G401 (cell line): ENCODE measurements at regions not wholly inside any gene's neighbourhood (a gene's known extent, or its start where the extent isn't known, plus 50 kb on each side); places are given as distances from the start of the nearest gene placed in this dataset.

Source experiments
- DNase-seq: peaks from one replicate; pipeline ENCODE4 v3.0.0-alpha.2; 2015; ENCODE audit warnings: low spot score
- in situ Hi-C: cut with HindIII; loops from 2 replicates; pipeline ENCODE4 v1.10.0; 2016; ENCODE audit warnings: low sequenced_read_pairs, mixed read lengths

DNA sequence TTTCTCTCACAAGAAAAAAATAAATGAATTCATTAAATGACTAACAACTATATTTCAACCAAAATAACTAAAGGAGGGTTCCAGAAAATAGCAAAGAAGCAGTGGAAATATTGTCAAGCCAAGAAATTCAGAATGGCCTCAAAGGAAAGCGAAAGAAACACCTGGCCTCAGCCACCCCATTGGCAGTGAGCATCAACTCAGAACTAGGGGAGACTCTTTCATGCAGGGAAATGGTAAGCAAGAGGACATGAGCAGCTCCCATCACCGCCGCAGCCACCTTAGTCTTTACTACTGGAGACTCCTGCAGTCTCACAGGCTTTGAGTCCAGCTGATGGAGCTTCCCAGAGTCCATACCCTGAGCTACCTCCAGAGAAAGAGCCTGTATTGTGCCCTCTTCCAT is 343.9 kb upstream of the GRAMD2B start:
- in situ Hi-C loops, result no loop called here
- DNase-seq, result no peak

DNA sequence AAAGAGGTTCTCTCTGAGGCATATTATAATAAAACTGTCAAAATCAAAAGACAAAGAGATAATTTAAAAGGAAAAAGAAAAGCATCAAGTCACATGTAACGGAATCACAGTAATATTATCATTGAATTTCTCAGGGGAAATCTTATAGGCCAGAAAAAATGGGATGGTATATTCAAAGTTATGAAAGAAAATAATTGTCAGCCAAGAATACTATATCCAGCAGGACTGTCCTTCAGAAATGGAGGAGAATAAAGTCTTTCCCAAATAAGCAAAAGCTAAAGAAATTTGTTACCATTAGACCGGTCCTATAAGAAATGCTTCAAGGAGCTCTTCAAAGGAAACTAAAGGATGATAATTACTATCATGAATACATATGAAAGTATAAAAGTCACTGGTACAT is 342.0 kb upstream of the GRAMD2B start:
- DNase-seq, result no peak
- in situ Hi-C loops, result no loop called here

DNA sequence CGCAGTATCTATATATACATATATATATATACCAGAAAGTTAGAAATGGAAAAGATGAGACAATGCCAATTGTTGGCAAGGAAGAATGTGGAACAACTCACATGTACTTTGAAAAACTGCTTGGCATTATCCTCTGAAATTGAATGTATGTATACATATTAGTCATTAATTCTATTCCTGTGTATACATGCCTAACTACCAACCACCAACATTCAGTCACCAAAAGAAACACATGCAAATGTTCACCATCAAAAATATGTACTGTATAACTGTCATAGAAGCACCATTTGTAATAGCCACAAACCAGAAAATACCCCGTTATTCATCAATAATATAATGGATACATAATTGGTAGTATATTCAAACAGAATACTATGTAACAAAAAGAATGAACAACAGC is 330.2 kb upstream of the GRAMD2B start:
- DNase-seq, result no peak
- in situ Hi-C loops, result no loop called here

DNA sequence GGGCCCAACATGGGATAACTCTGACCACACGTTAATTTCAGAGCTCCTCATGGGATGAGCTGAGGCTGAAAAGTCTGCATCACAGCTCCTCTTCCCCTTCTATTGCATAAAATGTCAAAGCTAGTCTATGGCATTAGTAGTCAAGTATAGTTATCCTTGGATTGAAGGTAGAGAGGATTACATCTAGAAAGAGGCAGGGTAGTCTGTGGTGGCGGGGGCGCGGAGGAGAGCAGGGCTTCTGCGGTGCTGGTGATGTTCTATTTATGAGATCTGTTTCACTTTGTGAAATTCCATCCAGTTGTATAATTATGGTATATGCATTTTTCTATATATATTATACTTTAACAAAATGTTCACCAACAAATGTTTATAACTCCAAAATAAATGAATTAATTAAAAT is 329.5 kb upstream of the GRAMD2B start:
- no peak for DNase-seq
- in situ Hi-C loops, result no loop called here

DNA sequence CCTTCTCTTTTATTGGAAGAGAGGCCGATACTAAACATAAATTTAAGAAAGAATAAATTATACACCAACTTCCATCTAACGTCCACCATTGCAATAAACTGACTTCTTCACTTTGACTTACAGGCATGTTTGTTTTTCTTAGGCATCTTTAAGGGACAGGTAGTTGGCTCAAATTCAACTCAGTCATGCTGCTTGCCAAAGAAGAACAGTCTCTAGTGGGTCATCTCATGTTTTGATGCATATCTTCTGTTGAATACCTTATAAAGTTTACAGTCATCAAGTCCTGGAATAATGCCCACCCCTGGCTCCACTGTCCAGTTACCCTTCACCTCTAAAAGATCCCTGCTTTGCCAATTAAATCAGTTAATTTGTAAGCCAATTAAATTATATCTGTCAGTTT is 328.2 kb upstream of the GRAMD2B start:
- in situ Hi-C loops, result no loop called here

DNA sequence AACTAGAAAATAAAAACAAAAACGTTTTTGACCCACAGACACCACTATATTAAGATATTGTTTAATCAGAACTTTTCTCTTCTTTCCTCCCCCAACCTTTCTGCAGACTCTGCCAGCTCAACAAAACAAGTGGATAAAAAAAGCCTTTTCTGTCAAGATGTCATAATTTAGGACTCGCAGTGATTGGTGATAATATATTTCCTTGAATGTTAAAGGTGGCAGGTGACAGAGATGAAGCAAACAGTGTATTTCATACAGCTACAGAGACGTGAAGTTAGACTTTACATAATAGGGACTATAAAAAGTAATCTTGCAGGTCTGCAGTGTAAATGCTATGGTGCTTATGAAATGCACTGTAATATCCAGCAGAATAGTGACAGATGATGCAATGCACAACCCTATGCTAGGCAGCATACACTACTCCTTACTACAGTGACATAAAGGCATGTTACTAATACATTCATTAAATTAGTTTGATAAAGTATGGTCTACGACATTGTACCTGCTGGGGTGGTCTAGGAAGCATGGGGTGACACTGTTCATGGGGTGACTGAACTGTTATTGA is 326.7 kb upstream of the GRAMD2B start:
- in situ Hi-C loops, result no loop called here
- no peak for DNase-seq

More for the DNA sequence above, 328.2 kb upstream of the GRAMD2B start:
- no peak for DNase-seq

DNA sequence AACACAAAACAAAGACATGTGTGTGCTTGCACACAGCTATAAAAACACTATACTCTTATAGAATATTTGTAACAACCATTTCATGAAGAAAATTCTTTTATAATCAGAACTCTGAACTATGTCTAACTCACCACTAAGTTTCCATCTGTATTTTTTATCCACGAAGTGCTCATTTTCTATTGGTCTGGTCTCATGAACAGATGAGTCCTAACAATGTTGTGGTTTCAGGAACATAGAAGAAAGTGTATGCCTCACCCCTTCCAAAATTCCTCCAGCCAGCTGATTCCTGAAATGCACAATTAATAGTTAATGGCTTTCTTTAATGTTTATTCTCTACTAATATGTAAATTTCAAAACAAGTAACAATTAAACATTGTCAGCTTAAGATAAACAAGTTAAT is 325.3 kb upstream of the GRAMD2B start:
- DNase-seq, result no peak
- in situ Hi-C loops, result no loop called here

DNA sequence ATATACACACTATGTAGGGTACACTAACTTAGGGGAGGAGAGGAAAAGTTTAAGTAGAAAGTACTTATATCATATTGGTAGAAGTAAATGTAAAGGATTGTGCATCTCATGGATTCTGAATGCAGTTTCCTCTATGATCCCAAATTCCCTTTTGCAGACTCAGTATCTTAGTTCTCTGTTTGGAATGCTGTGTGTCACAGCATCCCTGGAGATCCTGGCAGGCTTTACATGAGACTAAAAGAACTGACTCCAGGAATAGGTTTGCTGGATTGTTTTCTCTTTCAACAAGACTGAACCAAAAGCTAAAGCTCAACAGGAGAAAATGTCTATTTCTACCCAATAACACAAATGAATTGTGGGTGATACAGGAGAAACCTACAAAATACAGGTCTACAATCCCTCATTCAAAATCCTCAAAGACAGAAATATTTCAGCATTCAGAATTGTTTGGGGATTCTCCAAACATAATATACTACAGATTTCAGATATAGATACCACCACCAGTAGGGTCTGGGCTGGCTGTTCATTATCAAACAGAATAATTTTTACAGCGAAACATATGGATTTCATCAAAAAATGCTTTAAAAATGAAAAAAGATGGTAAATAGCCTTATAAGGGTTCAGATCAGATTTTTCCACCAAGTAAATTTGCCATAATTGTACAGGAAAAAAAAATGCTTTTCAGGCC is 324.7 kb upstream of the GRAMD2B start:
- in situ Hi-C loops, result no loop called here
- peak; percentile 18 for DNase-seq

DNA sequence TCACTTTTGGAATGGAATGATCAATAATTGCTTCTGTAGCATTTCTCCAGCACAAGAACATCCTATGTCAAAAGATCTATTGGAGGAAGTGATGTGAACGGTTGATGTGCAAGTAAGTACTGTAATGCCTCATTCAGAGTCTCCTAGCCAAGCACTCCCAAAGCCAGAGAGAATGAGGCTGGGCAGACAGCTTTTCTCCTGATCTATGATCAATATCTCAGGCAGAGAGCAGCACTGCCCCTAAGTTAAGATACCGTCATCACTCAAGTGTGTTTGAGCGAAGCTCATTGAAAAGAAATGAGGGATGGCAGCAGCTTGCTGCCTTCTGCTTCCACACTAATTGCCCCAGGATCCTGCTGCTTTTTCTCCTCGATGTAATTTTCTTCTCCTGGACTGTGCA is 324.1 kb upstream of the GRAMD2B start:
- DNase-seq, result peak; percentile 40
- in situ Hi-C loops, result no loop called here

DNA sequence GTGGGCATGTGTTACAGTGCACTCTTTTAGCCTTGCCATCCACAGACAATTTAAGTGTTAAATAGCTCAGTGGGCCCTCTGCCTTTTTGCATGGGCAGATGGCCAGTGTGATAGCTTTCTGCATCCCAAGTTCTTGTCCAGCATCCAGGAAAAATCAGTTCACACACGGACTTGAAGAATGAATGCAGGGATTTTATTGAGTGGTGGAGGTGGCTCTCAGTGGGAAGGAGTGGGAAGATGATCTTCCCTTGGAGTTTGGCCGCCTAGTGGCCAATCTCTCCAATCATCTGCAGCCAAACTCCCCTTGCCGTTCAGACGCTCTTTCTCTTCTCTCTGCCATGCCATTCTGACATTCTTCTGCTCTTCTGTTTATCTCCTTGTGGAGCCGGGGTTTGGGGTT is 322.4 kb upstream of the GRAMD2B start:
- DNase-seq, result peak; percentile 89
- in situ Hi-C loops, result no loop called here

DNA sequence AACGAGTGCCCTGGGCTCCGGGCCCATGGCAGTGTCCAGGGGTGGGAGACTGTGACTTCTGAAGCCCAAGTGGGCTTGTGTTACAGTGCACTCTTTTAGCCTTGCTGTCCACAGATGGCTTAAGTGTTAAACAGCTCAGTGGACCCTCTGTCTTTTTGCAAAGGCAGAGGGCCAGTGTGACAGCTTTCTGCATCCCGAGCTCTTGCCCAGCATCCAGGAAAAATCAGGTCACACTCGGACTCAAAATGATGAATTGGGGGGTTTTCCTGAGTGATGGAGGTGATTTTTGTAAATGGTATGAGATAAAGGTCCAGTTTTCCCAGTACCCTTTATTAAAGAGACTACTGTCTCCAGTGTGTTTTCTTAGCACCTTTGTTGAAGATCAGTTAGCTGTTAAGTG is 321.3 kb upstream of the GRAMD2B start:
- in situ Hi-C loops, result no loop called here
- peak; percentile 72 for DNase-seq

DNA sequence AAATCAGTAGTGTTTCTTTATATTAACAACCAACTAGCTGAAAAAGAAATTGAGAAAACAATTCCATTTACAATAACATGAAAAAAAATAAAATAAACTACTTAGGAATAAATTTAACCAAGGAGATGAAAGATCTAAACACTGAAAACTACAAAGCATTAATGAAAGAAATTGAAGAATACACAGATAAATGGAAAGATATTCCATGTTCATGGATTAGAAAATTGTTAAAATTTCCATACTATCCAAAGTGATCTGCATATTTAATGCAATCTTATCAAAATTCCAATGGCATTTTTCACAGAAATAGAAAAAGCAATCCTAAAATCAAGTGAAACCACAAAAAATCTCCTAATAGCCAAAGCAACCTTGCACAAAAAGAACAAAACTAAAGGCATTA is 320.2 kb upstream of the GRAMD2B start:
- in situ Hi-C loops, result no loop called here
- DNase-seq, result no peak

DNA sequence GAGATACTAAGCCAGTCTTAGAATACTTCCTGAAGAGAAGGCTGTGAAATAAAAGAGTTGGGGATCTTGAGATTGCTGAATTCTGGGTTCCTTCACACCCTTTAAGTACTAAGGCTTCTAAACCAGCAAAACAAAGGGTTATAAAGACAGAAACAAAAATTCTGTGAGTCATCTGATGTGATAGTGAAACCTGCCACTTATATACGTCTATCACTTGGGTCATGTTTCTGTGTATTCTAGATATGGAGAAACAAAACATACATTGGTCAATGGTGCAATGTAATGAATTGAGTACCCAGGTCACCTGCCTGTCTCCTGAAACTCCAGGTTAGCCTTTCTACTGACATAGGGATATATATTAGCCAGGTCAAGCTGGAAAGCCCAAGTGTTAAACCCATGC is 319.3 kb upstream of the GRAMD2B start:
- DNase-seq, result no peak
- in situ Hi-C loops, result no loop called here

DNA sequence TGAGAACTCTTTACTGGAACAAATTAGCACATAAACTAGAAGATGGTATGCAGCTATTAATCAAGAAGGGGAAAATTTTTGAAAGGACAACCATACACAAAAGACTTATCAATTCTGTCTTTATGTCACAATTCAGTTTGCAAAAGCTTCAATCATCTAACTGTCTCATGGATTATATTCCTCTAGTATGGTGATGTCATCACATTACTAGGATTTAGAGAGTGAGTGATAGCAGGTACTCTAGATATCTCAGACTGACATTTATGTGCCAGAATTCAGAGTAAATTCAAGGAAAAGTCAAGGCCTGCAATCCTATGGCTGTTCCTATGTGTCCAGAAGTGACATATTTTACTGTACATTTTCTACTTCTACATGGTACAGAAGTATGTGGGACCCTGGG is 318.9 kb upstream of the GRAMD2B start:
- no peak for DNase-seq
- in situ Hi-C loops, result no loop called here

DNA sequence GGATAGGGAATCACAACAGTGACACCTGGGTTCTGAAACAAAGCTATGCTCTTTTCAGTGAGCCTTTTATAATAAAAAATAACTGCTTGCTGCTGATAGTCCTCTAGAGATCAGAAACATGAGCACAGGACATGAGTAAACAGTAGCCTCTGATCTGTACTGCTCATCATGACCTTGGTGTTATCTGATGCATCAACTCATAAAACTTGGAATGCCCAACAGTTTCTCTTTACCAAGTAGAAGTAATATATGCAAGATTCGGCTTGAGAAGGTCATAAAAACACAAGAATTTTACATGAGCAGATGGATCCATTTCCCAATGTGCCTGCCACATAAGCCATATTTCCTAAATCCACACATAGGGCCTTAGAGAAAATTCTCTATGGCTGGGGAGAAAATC is 318.3 kb upstream of the GRAMD2B start:
- in situ Hi-C loops, result no loop called here
- no peak for DNase-seq

DNA sequence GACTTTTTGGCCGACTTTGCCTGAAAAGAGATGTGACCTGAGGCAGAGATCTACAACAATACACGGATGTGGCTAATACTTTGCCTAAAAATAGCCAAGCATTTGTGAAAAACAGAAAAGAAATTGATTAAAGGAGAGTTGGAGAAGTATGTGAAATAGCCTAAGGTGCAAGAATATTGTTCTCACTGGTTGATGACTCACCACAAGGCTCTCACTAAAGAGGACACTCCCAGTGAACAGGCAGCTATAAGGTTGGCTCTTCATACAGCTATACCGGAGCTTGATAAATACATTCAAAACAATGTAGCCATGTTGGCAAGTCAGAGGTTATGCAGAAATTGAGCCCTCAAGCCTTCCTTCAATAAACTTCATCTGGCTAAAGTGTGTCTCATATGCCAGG is 317.2 kb upstream of the GRAMD2B start:
- DNase-seq, result no peak
- in situ Hi-C loops, result no loop called here

DNA sequence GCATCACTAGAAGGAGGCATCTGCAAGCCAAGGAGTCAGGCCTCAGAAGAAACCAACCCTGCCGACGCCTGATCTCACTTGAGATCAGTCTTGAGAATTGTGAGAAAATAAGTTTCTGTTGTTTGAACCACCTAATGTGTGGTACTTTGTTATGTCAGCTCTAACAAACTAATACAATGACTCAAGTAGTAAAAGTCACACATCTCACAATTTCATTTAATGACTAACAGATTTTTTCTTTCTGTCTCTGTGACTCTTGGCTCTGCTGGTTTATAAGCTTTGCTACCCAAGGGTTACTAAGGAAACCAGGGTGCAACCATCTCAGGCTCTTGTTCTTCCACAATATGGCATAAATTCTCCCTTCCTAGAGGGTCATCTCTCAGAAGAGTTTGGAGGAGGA is 315.8 kb upstream of the GRAMD2B start:
- no peak for DNase-seq
- in situ Hi-C loops, result no loop called here

DNA sequence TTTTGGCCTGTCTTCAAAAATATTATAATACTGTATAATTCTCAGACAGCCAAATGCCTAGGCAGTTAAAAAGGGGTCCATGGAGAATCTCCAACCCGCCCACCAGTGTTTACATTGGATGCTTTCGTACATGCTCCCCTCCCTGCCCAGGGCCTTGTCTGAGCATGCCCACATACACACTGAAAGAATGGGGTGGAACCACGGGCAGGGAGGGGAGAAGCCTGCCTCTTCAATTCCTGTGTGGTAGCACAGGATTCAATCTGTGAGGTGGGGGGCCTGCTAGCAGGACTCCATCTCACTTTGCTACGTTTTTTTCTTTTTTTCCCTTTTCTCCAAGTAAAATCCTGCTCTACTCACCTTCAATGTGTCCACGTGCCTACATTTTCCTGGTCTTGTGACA is 314.7 kb upstream of the GRAMD2B start:
- in situ Hi-C loops, result no loop called here
- no peak for DNase-seq

DNA sequence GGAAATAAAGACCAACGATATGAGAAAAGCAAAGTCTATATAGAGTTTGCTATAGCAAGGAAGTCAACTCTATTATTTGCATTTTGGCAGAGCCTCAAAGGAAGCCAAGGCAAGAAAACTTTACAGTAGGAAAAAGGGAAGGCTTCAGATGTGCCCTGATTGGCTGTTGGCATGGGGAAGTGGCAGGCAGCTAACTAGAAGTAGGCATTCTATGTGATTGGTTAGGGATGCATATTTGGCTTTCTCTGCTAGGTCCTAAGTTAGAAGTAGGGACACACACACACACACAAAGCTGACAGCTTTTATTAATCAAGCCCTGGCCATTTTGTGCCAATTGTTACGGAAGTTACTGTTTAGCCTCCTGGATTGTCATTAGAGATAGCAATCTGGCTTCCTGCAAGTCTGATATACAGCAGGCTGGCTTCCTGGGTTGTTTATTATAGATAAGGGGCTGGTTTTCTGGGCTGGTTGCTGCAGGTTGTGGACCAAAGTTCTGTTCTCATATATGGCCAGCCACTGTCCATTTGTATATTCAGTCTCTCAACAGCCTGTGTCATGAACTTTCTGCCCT is 308.1 kb upstream of the GRAMD2B start:
- in situ Hi-C loops, result no loop called here
- DNase-seq, result no peak

DNA sequence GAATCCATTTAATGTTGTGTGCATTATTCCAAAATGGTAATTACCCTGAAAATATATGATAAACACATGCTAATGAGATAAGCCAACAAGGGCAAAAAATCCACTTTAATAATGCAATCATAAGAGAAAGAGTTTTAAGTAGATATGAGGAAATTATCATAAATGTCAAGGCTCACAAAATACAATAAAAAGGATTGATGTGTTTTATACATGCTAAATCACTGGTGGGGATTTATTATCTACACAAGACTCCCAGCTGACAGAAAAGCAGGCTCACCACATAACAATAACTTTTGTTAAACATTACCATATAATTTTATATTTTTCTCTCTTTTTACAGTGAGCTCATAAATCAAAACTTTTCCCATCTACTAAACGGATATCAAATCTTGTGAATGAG is 306.2 kb upstream of the GRAMD2B start:
- in situ Hi-C loops, result no loop called here
- no peak for DNase-seq

DNA sequence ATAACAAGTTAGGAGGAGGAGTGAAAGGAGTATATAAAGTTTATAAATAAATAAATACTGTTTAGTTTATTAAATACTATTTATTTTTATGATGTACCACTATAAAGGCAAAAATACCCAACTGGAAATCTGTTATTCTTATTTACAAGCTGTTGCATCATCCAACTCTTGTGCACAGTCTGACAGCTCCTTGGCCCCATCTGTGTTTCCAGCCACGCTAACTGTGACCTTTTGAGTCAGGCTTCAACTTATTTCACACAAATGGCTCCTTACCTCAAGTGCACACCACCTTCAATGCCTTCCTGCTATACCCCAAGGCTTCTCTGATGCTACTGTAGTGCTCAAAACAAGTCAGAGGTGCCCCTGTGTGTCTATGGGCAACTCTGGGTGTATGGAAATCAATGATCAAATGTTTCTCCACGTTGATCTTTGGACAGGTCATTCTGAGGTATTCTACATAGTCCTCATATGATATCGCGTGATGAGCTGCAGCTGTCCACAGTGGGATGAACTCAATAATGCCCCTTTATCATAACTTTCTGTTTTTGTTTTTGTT is 303.2 kb upstream of the GRAMD2B start:
- in situ Hi-C loops, result no loop called here
- no peak for DNase-seq
